ENCODE measurements at regions not wholly inside any gene's neighbourhood (a gene's known extent, or its start where the extent isn't known, plus 50 kb on each side); places are given as distances from the start of the nearest gene placed in this dataset.
"Not testable (repeated sequence)": the region's sequence is repeated elsewhere in the genome, so short reads cannot be mapped to it uniquely, and the experiment has no call there.

GRCh38 chr1:38658883-38659282, 200.7 kb downstream of the RRAGC start:
- no peak for DNase-seq

GRCh38 chr1:38657873-38658272, 201.7 kb downstream of the RRAGC start:
- DNase-seq, result no peak

- no peak for DNase-seq
These were observed 202.2 kb downstream of the RRAGC start for GRCh38 chr1:38657207-38657840.

- DNase-seq, result no peak
These were observed 202.8 kb downstream of the RRAGC start for GRCh38 chr1:38656726-38657125.

GRCh38 chr1:38652217-38652616, 207.4 kb downstream of the RRAGC start:
- no peak for DNase-seq

- DNase-seq, result no peak
These were observed 207.9 kb downstream of the RRAGC start for GRCh38 chr1:38651669-38652068.

GRCh38 chr1:38648417-38648816, 211.2 kb downstream of the RRAGC start:
- no peak for DNase-seq

GRCh38 chr1:38647341-38647740, 212.2 kb downstream of the RRAGC start:
- not testable (repeated sequence) for DNase-seq

- DNase-seq, result no peak
These were observed 215.5 kb downstream of the RRAGC start for GRCh38 chr1:38644092-38644491.

- DNase-seq, result no peak
These were observed 217.9 kb downstream of the RRAGC start for GRCh38 chr1:38641661-38642060.

GRCh38 chr1:38640371-38640770, 219.2 kb downstream of the RRAGC start:
- no peak for DNase-seq

- no peak for DNase-seq
These were observed 231.3 kb downstream of the RRAGC start for GRCh38 chr1:38628241-38628640.

GRCh38 chr1:38625939-38626338, 233.6 kb downstream of the RRAGC start:
- no peak for DNase-seq

GRCh38 chr1:38624336-38625039, 235.1 kb downstream of the RRAGC start:
- DNase-seq, result no peak

- DNase-seq, result no peak
These were observed 236.0 kb downstream of the RRAGC start for GRCh38 chr1:38623529-38623928.

- no peak for DNase-seq
These were observed 237.4 kb downstream of the RRAGC start for GRCh38 chr1:38622197-38622596.

GRCh38 chr1:38616846-38617245, 242.7 kb downstream of the RRAGC start:
- DNase-seq, result no peak

- no peak for DNase-seq
These were observed 243.9 kb downstream of the RRAGC start for GRCh38 chr1:38615680-38616079.

- DNase-seq, result no peak
These were observed 244.7 kb downstream of the RRAGC start for GRCh38 chr1:38614861-38615260.

GRCh38 chr1:38613996-38614395, 245.6 kb downstream of the RRAGC start:
- no peak for DNase-seq

- DNase-seq, result no peak
These were observed 246.6 kb downstream of the RRAGC start for GRCh38 chr1:38612951-38613350.

- no peak for DNase-seq
These were observed 247.8 kb downstream of the RRAGC start for GRCh38 chr1:38611664-38612211.

GRCh38 chr1:38609166-38610025, 250.2 kb downstream of the RRAGC start:
- no peak for DNase-seq

Measured in CD4-positive, alpha-beta T cell treated with Interleukin-4 for 1 hour (primary cell).